ENCODE measurements at regions not wholly inside any gene's neighbourhood (a gene's known extent, or its start where the extent isn't known, plus 50 kb on each side); places are given as distances from the start of the nearest gene placed in this dataset.
A peak's percentile ranks its signal among the peaks of the same experiment; 100 is the strongest.

- TF ChIP-seq ZNF121 (CRISPR knock-in tag; IDR thresholded peaks at IDR 0.05), result no peak
- no peak for TF ChIP-seq ZNF549 (CRISPR knock-in tag; IDR thresholded peaks at IDR 0.05)
- peak; percentile 52; the same call in 1 of the 2 replicates for TF ChIP-seq SPEN (CRISPR knock-in tag; IDR thresholded peaks at IDR 0.05; ENCODE audit: low read depth)
- peak; percentile 83; the same call in 1 of the 2 replicates for TF ChIP-seq MTF2 (CRISPR knock-in tag; IDR thresholded peaks at IDR 0.05; ENCODE audit: borderline replicate concordance)
- no peak for TF ChIP-seq ATF7 (IDR thresholded peaks at IDR 0.05)
- 0 out of 2 replicates have a peak, but pooled peaks have one; percentile 37 for TF ChIP-seq ATF7 (CRISPR knock-in tag; IDR thresholded peaks at IDR 0.05)
- no peak for TF ChIP-seq HMGA1 (CRISPR knock-in tag; conservative IDR thresholded peaks at IDR 0.05)
- no peak for TF ChIP-seq TCF7 (IDR thresholded peaks at IDR 0.05; ENCODE audit: low read depth)
- 0 out of 2 replicates have a peak, but pooled peaks have one; percentile 56 for TF ChIP-seq GTF3A (CRISPR knock-in tag; conservative IDR thresholded peaks at IDR 0.05)
- TF ChIP-seq ZNF691 (CRISPR knock-in tag; IDR thresholded peaks at IDR 0.05; ENCODE audit: borderline replicate concordance, low read depth), result peak; percentile 67; the same call in 1 of the 2 replicates
- no peak; the same call in 1 of the 2 replicates for TF ChIP-seq EZH2 (conservative IDR thresholded peaks at IDR 0.05; ENCODE audit: low read depth, low read length)
- no peak for TF ChIP-seq ZNF296 (CRISPR knock-in tag; conservative IDR thresholded peaks at IDR 0.05)
- no peak for TF ChIP-seq ZBTB44 (CRISPR knock-in tag; IDR thresholded peaks at IDR 0.05)
- TF ChIP-seq ZNF740 (CRISPR knock-in tag; IDR thresholded peaks at IDR 0.05), result no peak
- TF ChIP-seq ZNF224 (CRISPR knock-in tag; IDR thresholded peaks at IDR 0.05), result no peak
- no peak for TF ChIP-seq DRAP1 (CRISPR knock-in tag; IDR thresholded peaks at IDR 0.05)
- TF ChIP-seq ZNF550 (CRISPR knock-in tag; IDR thresholded peaks at IDR 0.05; ENCODE audit: borderline replicate concordance), result 0 out of 2 replicates have a peak, but pooled peaks have one; percentile 21
- no peak for TF ChIP-seq LRRFIP1 (CRISPR knock-in tag; conservative IDR thresholded peaks at IDR 0.05)
- no peak for TF ChIP-seq HNRNPUL1 (IDR thresholded peaks at IDR 0.05; ENCODE audit: low read depth, low read length)
- TF ChIP-seq ZNF512 (CRISPR knock-in tag; IDR thresholded peaks at IDR 0.05), result peak; percentile 76; the same call in 1 of the 2 replicates
- TF ChIP-seq MED1 (CRISPR knock-in tag; IDR thresholded peaks at IDR 0.05), result peak; percentile 47; the same call in 1 of the 2 replicates
- 0 out of 2 replicates have a peak, but pooled peaks have one; percentile 26 for TF ChIP-seq ESRRA (CRISPR knock-in tag; IDR thresholded peaks at IDR 0.05; ENCODE audit: low read depth)
- TF ChIP-seq DPF2 (CRISPR knock-in tag; IDR thresholded peaks at IDR 0.05; ENCODE audit: borderline replicate concordance, low read depth), result 0 out of 2 replicates have a peak, but pooled peaks have one; percentile 15
Observed at GRCh38 chr2:64767670-64768468, 114.2 kb upstream of the SERTAD2 start (continued).

Data from HepG2 (cell line).